Gastrocnemius medialis (tissue), 4 donors: ENCODE measurements at regions not wholly inside any gene's neighbourhood (a gene's known extent, or its start where the extent isn't known, plus 50 kb on each side); places are given as distances from the start of the nearest gene placed in this dataset.

ENCODE experiments used
- ATAC-seq, 2 donors: fragments of 150-250 bp; one replicate each; pipeline ENCODE4 v1.9.1; 2016
- DNase-seq, 2 donors: peaks; one replicate each; pipeline ENCODE4 v3.0.0-alpha.2; 2019
- H3K27ac ChIP-seq, 4 donors: fragments of 200-600 bp; sonication (generic); 1 replicate in 1 of 4; 2 replicates in 3 of 4; pipeline ENCODE4 v1.5.1; 2016 to 2018; ENCODE audit warnings: mild to moderate bottlenecking in 2 of 4, moderate library complexity in 1 of 4
- H3K27me3 ChIP-seq, 3 donors: fragments of 200-600 bp; sonication (generic) in 2 of 3; 1 replicate in 1 of 3; 2 replicates in 2 of 3; pipeline versions ENCODE4 v1.5.1 to v1.6.0; 2016 to 2019; ENCODE audit warnings: mild to moderate bottlenecking in 1 of 3, moderate library complexity in 1 of 3
- H3K36me3 ChIP-seq, 2 donors: fragments of 200-600 bp; sonication (generic) in 1 of 2; one replicate each; pipeline ENCODE4 v1.5.1; 2017 to 2018
- H3K4me1 ChIP-seq, 2 donors: fragments of 200-600 bp; sonication (generic) in 1 of 2; one replicate each; pipeline ENCODE4 v1.5.1; 2016 to 2017; ENCODE audit warnings: mild to moderate bottlenecking in 2 of 2
- H3K4me3 ChIP-seq, 4 donors: fragments of 200-600 bp; sonication (generic) in 3 of 4; 1 replicate in 1 of 4; 2 replicates in 3 of 4; pipeline ENCODE4 v1.5.1; 2016 to 2019; ENCODE audit warnings: mild to moderate bottlenecking in 2 of 4
- H3K9me3 ChIP-seq, 3 donors: fragments of 200-600 bp; sonication (generic) in 2 of 3; 1 replicate in 1 of 3; 2 replicates in 2 of 3; pipeline ENCODE4 v1.5.1; 2016 to 2019
- POLR2A ChIP-seq, 2 donors: fragments of 450-650 bp; IDR thresholded peaks; one replicate each; pipeline ENCODE4 v1.6.1; 2017; ENCODE audit warnings: antibody characterized with exemption in 2 of 2, mild to moderate bottlenecking in 2 of 2, moderate library complexity in 2 of 2
- in situ Hi-C, 4 donors: fragments of 200-750 bp; cut with MboI; loops; one replicate each; pipeline versions ENCODE4 v1.15.0 to v1.8.0; 2017; ENCODE audit warnings: low sequenced_read_pairs in 4 of 4
- intact Hi-C: fragments of 100-400 bp; cut with DNase I; formaldehyde crosslinking; loops from one replicate; pipeline ENCODE4 v1.15.1; 2023; ENCODE audit warnings: low total_unique reads
- TF ChIP-seq, protein P1 (sequence below), 5 experiments: fragments of 450-650 bp in 3 of 5; fragments of 200-600 bp in 2 of 5; sonication (generic) in 2 of 5; IDR thresholded peaks in 4 of 5; conservative IDR thresholded peaks in 1 of 5; 1 replicate in 4 of 5; 2 replicates in 1 of 5; pipeline ENCODE4 v1.5.1; 2016 to 2019; ENCODE audit warnings: antibody characterized with exemption in 5 of 5, mild to moderate bottlenecking in 3 of 5, moderate library complexity in 3 of 5

DNA sequence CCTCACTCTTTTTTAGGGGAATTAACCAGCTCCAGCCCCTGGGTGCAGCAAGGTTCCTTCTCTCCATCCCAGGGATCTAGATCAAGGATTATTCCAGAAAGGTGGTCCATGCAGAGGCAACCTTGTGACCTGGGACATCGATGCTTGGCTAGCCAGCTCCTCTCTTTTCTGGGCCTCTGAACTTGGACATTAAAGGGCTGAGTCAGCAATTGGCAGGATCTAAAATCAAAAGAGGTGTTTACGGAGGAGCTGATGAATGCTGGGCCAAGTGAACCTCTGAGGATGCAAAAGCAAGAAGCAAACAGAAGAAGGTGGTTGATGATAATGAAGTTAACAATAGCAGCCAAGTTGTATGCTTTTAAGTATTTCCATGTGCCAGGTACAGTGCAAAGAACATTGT lies 207.0 kb downstream of the MAF start:
- Histone ChIP-seq H3K9me3 (no peaks in the 10 kb centered on the region), H3K27me3 (no peaks in the 10 kb centered on the region), H3K4me1 (peaks cover 0 to 7% of the 10 kb centered on the region in 2 donors), H3K4me3 (no peak overlapping the region), H3K36me3 (no peaks in the 10 kb centered on the region), H3K27ac (no peak overlapping the region)
- no peak for DNase-seq
- in situ Hi-C loops (no loop called here), intact Hi-C loops (no loop called here)
- no peak for TF ChIP-seq POLR2A (IDR thresholded peaks at IDR 0.05)
- ATAC-seq: no peak

DNA sequence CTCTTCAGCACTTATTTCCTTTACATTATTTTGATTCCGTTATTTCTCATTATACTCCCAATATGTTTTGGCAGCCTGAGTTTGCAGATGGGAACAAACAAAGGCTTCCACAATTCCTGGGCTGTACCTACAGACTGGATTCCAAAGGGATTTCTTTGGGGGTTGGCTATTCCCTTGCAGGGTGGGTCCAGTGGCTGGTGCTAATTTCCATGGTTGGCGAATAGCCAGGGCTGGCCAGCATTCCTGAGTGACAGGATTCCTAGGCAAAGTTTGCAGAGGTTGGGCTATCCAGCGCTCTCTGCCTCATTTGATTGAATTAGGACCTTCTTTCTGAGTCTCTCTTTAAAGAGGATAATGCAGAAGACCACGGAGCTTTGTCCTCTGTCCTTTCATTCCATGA lies 207.4 kb downstream of the MAF start:
- DNase-seq (no peak), ATAC-seq (no peak)
- Histone ChIP-seq H3K9me3 (no peaks in the 10 kb centered on the region), H3K4me3 (no peak overlapping the region), H3K27me3 (no peaks in the 10 kb centered on the region), H3K27ac (no peak overlapping the region), H3K36me3 (no peaks in the 10 kb centered on the region), H3K4me1 (peaks cover 0 to 7% of the 10 kb centered on the region in 2 donors)
- intact Hi-C loops (no loop called here), in situ Hi-C loops (no loop called here)
- TF ChIP-seq, protein P1, sequence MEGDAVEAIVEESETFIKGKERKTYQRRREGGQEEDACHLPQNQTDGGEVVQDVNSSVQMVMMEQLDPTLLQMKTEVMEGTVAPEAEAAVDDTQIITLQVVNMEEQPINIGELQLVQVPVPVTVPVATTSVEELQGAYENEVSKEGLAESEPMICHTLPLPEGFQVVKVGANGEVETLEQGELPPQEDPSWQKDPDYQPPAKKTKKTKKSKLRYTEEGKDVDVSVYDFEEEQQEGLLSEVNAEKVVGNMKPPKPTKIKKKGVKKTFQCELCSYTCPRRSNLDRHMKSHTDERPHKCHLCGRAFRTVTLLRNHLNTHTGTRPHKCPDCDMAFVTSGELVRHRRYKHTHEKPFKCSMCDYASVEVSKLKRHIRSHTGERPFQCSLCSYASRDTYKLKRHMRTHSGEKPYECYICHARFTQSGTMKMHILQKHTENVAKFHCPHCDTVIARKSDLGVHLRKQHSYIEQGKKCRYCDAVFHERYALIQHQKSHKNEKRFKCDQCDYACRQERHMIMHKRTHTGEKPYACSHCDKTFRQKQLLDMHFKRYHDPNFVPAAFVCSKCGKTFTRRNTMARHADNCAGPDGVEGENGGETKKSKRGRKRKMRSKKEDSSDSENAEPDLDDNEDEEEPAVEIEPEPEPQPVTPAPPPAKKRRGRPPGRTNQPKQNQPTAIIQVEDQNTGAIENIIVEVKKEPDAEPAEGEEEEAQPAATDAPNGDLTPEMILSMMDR (IDR thresholded peaks at IDR 0.05 in 4 of 5, conservative IDR thresholded peaks at IDR 0.05 in 1 of 5): no peak
- TF ChIP-seq POLR2A (IDR thresholded peaks at IDR 0.05): no peak

DNA sequence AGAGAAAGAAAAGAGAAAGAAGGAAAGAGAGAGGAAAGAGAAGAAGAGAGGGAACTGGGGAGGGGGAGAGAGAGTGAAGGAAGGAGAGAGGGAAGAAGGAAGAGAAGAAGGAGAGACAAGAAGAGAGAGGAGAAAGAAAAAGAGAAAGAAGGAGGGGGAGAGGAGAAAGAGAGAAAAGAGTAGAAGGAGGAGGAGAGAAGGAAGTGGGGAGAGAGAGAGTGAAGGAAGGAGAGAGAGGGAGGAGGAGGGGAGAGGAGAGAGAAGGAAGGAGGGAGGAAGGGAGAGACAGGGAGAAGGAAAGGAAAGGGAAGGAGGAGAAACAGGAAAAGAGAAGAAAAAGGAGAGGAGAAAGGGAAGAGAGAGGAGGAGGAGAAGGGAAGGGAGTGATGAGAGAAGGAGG lies 208.5 kb downstream of the MAF start:
- Histone ChIP-seq H3K27ac (no peak overlapping the region), H3K4me1 (peaks cover 0 to 7% of the 10 kb centered on the region in 2 donors), H3K4me3 (no peak overlapping the region), H3K9me3 (no peaks in the 10 kb centered on the region), H3K27me3 (no peaks in the 10 kb centered on the region), H3K36me3 (no peaks in the 10 kb centered on the region)
- DNase-seq (no peak), ATAC-seq (no peak)
- no peak for TF ChIP-seq POLR2A (IDR thresholded peaks at IDR 0.05)
- TF ChIP-seq, protein P1 (IDR thresholded peaks at IDR 0.05 in 4 of 5, conservative IDR thresholded peaks at IDR 0.05 in 1 of 5): no peak
- in situ Hi-C loops: no loop called here
- intact Hi-C loops: no loop called here

DNA sequence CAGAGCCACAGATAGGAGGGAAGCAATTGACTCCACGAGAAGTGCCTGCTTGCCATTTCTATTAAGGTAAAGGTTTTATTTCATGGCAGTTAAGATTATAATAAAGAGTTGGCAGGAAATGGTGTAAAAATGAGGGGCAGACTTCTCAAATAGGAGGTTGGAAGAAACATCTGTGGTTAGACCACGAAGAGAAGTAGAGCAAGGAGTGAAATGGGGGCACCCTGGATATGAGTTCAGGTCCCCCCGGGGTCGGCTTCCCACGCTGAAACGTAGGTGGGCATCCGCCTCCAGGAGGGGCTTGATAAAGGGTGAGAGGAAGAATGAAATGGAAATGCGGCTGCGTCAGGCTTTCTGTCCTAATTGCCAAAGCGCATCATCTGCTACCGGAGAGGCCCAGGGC lies 209.1 kb downstream of the MAF start:
- Histone ChIP-seq H3K36me3 (no peaks in the 10 kb centered on the region), H3K27ac (no peak overlapping the region), H3K9me3 (no peaks in the 10 kb centered on the region), H3K4me1 (peaks cover 0 to 7% of the 10 kb centered on the region in 2 donors), H3K4me3 (no peak overlapping the region), H3K27me3 (no peaks in the 10 kb centered on the region)
- ATAC-seq: no peak
- in situ Hi-C loops (no loop called here), intact Hi-C loops (no loop called here)
- TF ChIP-seq, protein P1 (IDR thresholded peaks at IDR 0.05 in 4 of 5, conservative IDR thresholded peaks at IDR 0.05 in 1 of 5): no peak
- TF ChIP-seq POLR2A (IDR thresholded peaks at IDR 0.05): no peak
- DNase-seq: no peak

DNA sequence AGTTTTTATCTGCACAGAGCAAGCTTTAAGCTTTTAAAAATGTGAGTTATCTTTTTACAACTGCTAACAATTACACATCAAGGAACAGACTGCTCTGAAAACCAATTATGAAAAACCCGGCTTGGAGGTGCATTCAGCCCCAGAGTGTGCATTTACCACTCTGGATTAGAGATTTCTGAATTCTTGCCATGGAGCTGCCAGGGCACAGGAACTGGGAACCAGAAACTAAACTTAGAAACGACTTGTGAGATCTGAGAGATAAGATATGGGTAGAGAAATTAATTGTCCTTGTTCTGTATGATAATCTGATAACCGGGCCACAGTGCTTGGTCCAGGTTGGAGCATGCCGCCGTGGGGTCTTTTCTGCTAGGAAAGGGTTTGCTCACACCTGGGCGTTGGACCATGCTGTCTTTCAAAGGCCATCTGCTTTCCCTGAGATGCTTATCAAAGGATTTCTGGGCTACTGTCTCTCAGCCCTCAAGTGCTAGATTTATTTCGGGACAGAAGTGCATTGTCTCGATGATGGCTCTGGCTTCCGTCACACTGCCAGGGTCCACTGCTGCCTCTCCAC lies 210.0 kb downstream of the MAF start:
- H3K9me3 ChIP-seq: no peaks in the 10 kb centered on the region
- DNase-seq (no peak), ATAC-seq (no peak)
- intact Hi-C loops: no loop called here
- no peak for TF ChIP-seq POLR2A (IDR thresholded peaks at IDR 0.05)
- TF ChIP-seq, protein P1 (IDR thresholded peaks at IDR 0.05 in 4 of 5, conservative IDR thresholded peaks at IDR 0.05 in 1 of 5): no peak
- in situ Hi-C loops: no loop called here
- H3K27ac ChIP-seq: no peak overlapping the region
- no peaks in the 10 kb centered on the region for H3K27me3 ChIP-seq
- H3K4me1 ChIP-seq: peaks cover 0 to 7% of the 10 kb centered on the region in 2 donors
- H3K36me3 ChIP-seq: no peaks in the 10 kb centered on the region
- no peak overlapping the region for H3K4me3 ChIP-seq
